HUES6 (cell line): ENCODE measurements at regions not wholly inside any gene's neighbourhood (a gene's known extent, or its start where the extent isn't known, plus 50 kb on each side); places are given as distances from the start of the nearest gene placed in this dataset.
"Not testable (repeated sequence)": the region's sequence is repeated elsewhere in the genome, so short reads cannot be mapped to it uniquely, and the experiment has no call there.

ENCODE experiments used
- H3K27ac ChIP-seq: 2 replicates; pipeline ENCODE4 v1.7.0; 2013; ENCODE audit warnings: low read depth, mild to moderate bottlenecking, low read length, inconsistent platforms
- H3K27me3 ChIP-seq: 2 replicates; pipeline ENCODE4 v1.6.1; 2013; ENCODE audit warnings: low read length; ENCODE audit not compliant: control insufficient read depth, insufficient read depth
- H3K36me3 ChIP-seq: 2 replicates; pipeline ENCODE4 v1.6.1; 2013; ENCODE audit warnings: low read length; ENCODE audit not compliant: control insufficient read depth, insufficient read depth
- H3K4me1 ChIP-seq: 2 replicates; pipeline ENCODE4 v1.6.1; 2013; ENCODE audit warnings: low read length; ENCODE audit not compliant: control insufficient read depth, insufficient read depth
- H3K4me3 ChIP-seq: 2 replicates; pipeline ENCODE4 v1.5.1; 2013; ENCODE audit warnings: low read depth, low read length
- H3K9ac ChIP-seq: one replicate; pipeline ENCODE4 v1.6.1; 2013; ENCODE audit warnings: mild to moderate bottlenecking, low read length
- H3K9me3 ChIP-seq: 2 replicates; pipeline ENCODE4 v1.6.1; 2013; ENCODE audit warnings: low read depth, low read length; ENCODE audit not compliant: control insufficient read depth, insufficient read depth

DNA sequence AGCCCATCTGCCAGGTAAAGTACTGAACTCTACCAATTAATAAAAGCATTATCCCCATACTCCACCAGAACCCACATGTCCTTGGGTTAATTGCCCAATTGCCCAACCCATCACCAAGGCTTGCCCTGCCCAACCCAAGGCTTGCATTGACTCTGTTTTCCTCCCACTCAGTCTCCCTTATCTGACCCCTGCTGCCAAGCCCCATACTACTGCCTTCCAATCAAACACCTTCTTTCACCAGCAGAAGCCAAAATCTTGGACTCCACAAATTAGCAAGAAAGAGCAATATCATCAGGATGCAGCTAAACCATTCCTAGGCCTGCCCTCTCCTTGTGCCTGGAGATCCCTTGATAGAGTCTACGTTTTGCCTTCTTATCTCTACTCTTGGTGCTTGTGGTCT is 602.9 kb downstream of the NTRK3 start:
- Histone ChIP-seq H3K27me3 (no peaks in the 10 kb centered on the region), H3K9ac (no peak overlapping the region), H3K4me3 (no peak overlapping the region), H3K9me3 (no peaks in the 10 kb centered on the region), H3K27ac (no peak overlapping the region), H3K4me1 (no peaks in the 10 kb centered on the region), H3K36me3 (no peaks in the 10 kb centered on the region)

DNA sequence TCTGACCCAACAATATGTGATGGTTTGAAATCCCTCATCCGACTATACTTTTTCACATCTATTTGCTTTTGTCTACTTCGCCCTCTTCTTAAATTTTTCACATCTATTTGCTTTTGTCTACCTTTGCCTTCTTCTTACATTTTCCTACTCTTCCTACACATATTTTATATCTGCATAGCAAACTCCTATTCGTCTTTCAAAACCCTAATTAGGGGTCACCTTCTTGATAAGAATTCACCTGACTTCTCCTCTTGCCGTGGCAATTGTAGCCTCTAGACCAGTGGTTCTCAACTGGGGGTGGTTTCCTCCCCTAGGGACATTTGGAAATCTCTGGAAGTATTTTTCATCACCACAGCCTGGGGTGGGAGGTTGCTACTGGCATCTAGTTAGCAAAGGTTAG is 607.4 kb downstream of the NTRK3 start:
- Histone ChIP-seq H3K27me3 (no peaks in the 10 kb centered on the region), H3K36me3 (no peaks in the 10 kb centered on the region), H3K9ac (no peak overlapping the region), H3K9me3 (no peaks in the 10 kb centered on the region), H3K27ac (no peak overlapping the region), H3K4me1 (peaks cover 6% of the 10 kb centered on the region; the same call in 1 of the 2 replicates), H3K4me3 (no peak overlapping the region)

DNA sequence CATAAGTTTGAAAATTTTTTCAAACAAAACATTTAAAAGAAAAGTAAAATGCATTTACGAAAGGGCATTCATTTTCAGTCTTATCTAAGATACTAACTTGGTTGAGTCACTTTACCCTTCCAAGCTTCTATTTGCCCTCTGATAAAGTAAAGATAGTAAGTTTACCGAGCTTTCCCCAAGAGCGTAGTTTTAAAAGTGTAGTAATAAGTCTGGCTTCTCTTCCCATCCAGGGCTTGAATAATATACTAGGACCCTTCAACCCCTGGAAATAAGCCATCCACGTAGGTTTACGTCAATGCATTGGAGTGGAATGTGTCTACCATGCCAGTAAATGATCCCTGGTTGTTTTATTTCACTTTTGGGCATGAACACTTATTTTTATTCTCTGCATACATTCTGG is 608.3 kb downstream of the NTRK3 start:
- Histone ChIP-seq H3K4me1 (peaks cover 6% of the 10 kb centered on the region; the same call in 1 of the 2 replicates), H3K4me3 (no peak overlapping the region), H3K9ac (no peak overlapping the region), H3K27ac (no peak overlapping the region), H3K27me3 (no peaks in the 10 kb centered on the region), H3K9me3 (no peaks in the 10 kb centered on the region), H3K36me3 (no peaks in the 10 kb centered on the region)

DNA sequence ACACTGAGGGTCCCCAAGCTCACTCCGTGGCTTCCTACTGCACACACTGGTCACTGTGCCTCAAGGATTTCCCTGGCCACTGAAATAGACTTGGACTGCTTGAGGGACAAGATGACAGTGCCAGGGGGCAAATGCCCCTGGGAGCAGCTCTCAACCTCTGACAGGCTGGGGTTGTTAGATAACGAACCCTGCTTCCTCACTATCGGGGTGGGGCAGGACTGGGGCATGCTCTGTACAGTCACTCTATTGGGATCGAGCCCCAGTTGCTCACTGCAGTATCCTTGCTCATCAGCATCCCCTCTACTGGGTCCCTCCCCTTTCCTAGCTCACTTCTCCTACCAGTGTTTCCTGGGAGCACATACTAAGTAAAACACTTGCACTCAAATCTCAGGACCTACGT is 610.8 kb downstream of the NTRK3 start:
- Histone ChIP-seq H3K9ac (no peak overlapping the region), H3K9me3 (no peaks in the 10 kb centered on the region), H3K36me3 (no peaks in the 10 kb centered on the region), H3K4me3 (no peak overlapping the region), H3K4me1 (peaks cover 6% of the 10 kb centered on the region; the same call in 1 of the 2 replicates), H3K27me3 (no peaks in the 10 kb centered on the region), H3K27ac (no peak overlapping the region)

DNA sequence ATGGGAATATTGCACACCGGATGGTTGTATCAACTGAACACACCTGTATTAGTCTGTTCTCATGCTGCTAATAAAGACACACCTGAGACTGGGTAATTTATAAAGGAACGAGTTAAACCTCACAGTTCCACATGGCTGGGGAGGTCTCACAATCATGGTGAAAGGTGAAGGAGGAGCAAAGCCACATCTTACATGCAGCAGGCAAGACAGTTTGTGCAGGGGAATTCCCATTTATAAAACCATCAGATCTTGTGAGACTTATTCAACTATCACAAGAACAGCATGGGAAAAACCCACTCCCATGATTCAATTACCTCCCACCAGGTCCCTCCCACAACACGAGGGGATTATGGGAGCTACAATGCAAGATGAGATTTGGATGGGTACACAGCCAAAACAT is 613.5 kb downstream of the NTRK3 start:
- H3K27me3 ChIP-seq, H3K27ac ChIP-seq, H3K9me3 ChIP-seq, H3K9ac ChIP-seq, H3K36me3 ChIP-seq, H3K4me3 ChIP-seq: not testable (repeated sequence)
- peaks cover 18% of the 10 kb centered on the region for H3K4me1 ChIP-seq

DNA sequence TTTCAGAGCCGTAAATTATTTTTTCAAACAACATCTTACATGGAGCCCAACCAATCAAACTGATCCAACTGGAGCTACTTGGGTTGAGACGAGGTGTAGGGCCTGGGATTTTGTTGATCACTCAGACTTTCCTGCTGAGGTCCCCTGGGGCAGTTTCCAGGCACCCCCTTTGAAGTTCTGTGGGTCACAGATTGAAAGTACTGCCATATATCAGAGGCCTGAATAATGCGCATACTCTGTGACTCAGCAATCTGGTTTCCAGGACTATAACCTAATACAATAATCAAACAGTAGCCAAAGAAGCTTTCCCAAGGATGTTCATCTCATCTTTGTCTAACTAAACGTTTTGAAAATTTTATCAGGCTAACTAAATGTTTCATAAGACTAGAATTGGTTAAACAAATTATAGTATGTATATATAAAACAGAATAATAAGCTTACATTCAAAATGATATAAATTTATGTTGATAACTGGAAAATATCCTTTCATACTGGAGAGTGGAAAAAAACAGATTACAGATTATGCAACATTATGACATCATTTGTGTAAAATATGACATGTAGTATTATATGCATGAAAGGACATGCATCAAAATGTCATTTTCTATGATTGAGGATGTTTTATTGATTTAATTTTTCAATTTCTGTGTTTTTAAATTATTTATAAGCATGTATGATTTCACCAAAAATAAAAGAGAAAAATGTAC is 617.1 kb downstream of the NTRK3 start:
- Histone ChIP-seq H3K27ac (no peak overlapping the region; the same call in 1 of the 2 replicates), H3K36me3 (no peaks in the 10 kb centered on the region), H3K9ac (no peak overlapping the region), H3K27me3 (no peaks in the 10 kb centered on the region), H3K4me1 (peaks cover 12% of the 10 kb centered on the region), H3K4me3 (no peak overlapping the region), H3K9me3 (no peaks in the 10 kb centered on the region)

DNA sequence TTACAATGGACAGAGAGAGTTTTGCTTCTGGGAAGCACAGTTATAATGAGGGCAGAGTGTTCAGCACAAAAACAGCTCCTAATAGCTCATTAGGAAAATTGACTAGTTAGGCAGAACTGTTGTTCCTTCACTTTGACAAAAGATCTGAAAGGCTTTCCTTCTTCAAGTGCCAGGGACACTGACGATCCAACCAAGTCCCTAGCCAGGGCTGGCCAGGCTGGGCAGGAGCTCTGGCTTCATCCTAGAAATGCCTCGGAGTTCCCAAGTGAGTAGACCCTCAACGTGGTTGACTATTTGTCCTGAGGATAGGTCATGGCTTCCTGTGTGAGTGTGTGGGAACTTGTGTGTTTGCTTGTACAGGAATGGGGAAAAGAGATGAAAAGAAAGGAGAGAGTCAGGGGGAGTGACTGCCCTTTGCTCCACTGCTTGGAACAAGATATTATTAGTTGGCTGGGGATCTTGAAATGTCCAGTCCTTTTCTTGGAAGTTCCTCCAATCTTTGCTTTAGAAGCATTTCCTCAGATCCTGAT is 617.9 kb downstream of the NTRK3 start:
- H3K27me3 ChIP-seq, result no peaks in the 10 kb centered on the region
- no peaks in the 10 kb centered on the region for H3K36me3 ChIP-seq
- H3K9ac ChIP-seq, result no peak overlapping the region
- H3K27ac ChIP-seq, result peak overlapping the region; percentile 41; the same call in 1 of the 2 replicates
- no peaks in the 10 kb centered on the region for H3K9me3 ChIP-seq
- no peak overlapping the region for H3K4me3 ChIP-seq
- peaks cover 12% of the 10 kb centered on the region for H3K4me1 ChIP-seq

DNA sequence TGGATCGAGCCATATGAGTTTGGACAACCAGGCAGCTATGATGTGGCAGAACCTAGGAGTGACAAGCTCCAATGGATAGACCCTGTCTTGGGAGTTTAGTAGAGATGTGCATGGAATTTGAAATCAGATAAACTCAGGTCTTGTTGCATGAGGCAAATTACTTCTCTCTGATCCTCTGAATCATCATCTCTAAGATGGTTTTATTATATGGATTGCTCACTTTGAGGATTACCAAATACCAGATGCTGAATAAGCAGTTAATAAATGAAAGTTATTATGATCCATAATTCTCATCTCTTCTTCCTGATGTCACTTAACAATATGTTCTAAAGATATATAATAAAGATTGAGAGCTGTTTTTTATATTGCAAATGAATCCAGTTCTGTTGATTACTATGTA is 622.2 kb downstream of the NTRK3 start:
- Histone ChIP-seq H3K4me1 (peaks cover 11% of the 10 kb centered on the region), H3K27me3 (peaks cover 6% of the 10 kb centered on the region; the same call in 1 of the 2 replicates), H3K9me3 (no peaks in the 10 kb centered on the region), H3K27ac (no peak overlapping the region), H3K9ac (no peak overlapping the region), H3K4me3 (no peak overlapping the region), H3K36me3 (no peaks in the 10 kb centered on the region)

DNA sequence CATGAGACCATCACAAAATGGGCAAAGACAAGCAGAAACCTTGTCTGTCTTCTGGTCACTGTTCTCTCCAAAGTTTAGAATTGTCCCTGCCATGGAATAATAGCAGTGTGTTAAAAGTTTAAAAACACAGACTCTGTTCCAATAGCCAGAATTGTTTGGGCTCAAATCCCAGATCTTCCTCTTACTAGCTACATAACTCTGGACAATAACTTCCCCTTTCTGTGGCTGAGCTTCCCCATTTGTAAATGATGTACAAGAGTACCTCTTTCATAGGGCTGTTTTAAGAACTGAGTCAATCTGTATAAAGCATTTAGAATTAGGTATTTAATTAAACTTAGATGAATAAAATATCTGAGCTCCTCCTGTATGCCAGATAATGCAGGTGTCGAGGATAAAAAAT is 623.0 kb downstream of the NTRK3 start:
- Histone ChIP-seq H3K4me3 (no peak overlapping the region), H3K27me3 (peaks cover 6% of the 10 kb centered on the region; the same call in 1 of the 2 replicates), H3K9ac (no peak overlapping the region), H3K9me3 (no peaks in the 10 kb centered on the region), H3K36me3 (no peaks in the 10 kb centered on the region), H3K27ac (no peak overlapping the region), H3K4me1 (peaks cover 5% of the 10 kb centered on the region)

DNA sequence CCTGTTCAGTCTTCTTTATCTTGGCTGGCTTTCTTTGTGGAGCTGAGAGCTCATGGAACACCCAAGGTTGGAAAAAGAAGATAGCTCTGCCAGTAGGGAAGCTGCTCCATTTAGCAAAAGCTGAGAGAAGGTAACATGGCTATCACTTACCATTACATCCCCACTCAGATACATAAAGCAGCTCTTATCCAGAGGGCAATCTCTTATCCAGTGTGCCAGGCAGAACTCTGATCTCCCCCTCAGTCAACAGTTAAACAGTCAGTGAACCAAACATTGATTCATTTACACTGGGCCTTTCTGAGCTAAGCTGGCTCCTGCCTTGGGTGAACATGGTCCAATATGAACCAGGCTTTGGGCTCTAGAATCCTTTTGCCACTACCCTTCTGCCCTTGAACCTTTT is 624.2 kb downstream of the NTRK3 start:
- Histone ChIP-seq H3K4me3 (no peak overlapping the region), H3K27me3 (peaks cover 6% of the 10 kb centered on the region; the same call in 1 of the 2 replicates), H3K36me3 (no peaks in the 10 kb centered on the region), H3K4me1 (peaks cover 5% of the 10 kb centered on the region; the same call in 1 of the 2 replicates), H3K9me3 (no peaks in the 10 kb centered on the region), H3K27ac (no peak overlapping the region), H3K9ac (no peak overlapping the region)

DNA sequence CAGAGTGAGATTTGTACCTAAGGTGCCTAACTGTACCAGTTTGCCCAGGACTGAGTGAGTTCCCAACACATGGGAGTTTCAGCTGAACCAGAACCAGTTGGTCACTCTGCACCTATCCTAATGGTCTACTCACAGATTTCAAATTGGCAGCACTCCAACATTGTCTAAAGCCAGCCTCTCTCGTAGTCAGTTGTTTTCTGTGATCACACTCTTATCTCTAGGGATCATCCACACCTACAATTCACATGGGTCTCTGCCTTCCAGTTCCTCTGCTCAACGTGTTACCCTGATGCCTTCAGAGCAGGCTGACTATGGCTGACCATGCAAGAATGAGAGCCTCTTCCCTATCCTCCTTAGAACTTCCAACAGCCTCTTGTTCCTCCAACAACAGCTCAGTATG is 624.8 kb downstream of the NTRK3 start:
- Histone ChIP-seq H3K9me3 (no peaks in the 10 kb centered on the region), H3K36me3 (no peaks in the 10 kb centered on the region), H3K9ac (no peak overlapping the region), H3K4me1 (peaks cover 5% of the 10 kb centered on the region; the same call in 1 of the 2 replicates), H3K27ac (no peak overlapping the region), H3K27me3 (peaks cover 6% of the 10 kb centered on the region; the same call in 1 of the 2 replicates), H3K4me3 (no peak overlapping the region)
